GM12865 (cell line): ENCODE measurements at regions not wholly inside any gene's neighbourhood (a gene's known extent, or its start where the extent isn't known, plus 50 kb on each side); places are given as distances from the start of the nearest gene placed in this dataset.

Source experiments
- DNase-seq: peaks from one replicate; pipeline ENCODE4 v3.0.0; 2010; ENCODE audit warnings: low read depth
- H3K4me3 ChIP-seq: 2 replicates; pipeline ENCODE4 v1.5.1; 2011; ENCODE audit warnings: mild to moderate bottlenecking, low read depth, low read length, control low read depth
- CTCF ChIP-seq: IDR thresholded peaks from 2 replicates; pipeline ENCODE4 v1.5.1; 2011; ENCODE audit warnings: low read length, control low read depth, low read depth, inconsistent platforms; ENCODE audit not compliant: insufficient read depth; ENCODE audit errors: missing control alignments

DNA sequence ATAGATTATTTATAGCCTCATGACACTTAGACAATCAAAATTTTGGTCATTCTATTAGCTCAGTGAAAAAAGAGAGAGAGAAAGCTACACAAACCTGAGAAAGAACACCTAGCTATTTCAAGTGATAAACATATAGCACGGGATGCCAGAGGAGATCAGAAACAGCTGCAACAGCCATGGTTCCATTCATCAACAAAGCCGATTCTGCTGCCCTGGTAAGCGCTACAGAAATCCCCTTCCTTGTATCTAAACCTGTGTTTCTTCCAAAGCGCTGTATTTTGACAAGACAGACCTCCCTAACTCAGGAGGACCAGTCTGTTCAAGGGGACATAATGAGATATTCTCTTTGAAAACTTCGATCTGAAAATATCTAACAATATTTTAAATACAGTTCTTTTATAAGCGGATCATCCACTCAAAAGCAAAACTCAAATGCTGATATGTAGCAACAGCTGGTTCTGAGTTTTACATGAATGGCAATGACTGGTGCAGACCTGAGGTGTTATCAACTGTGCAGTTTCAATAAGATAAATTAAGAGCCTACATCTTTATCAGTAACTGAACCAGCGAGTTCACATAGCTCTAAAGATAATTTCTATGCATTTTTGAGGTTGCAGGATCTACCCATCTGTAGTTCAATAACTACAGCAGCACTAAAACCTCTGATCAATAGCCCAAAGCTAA, 447.8 kb downstream of the FRK start:
- TF ChIP-seq CTCF: no peak
- no peak overlapping the region for H3K4me3 ChIP-seq
- DNase-seq: no peak

DNA sequence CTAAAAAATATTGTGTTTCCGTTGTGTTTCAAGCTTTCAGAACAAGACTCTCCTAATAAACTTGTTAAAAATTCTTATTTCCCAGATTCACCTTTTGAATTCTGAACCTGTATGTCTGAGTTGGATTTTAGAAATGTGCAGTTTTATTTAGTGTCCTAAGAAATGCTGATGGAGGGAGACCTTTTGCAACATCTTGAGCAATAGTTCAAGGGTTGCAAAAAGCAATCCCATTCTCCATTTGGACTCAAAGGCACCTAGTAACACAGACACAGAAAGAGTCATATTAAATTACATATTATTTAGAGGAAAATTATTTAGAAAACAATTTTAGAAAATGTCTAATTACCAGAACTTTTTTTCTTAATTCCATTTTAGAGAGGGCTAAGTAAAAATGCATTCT, 448.5 kb downstream of the FRK start:
- no peak for DNase-seq
- TF ChIP-seq CTCF: no peak
- H3K4me3 ChIP-seq: no peak overlapping the region

GRCh38 chr6:115610696-115611095, 450.0 kb downstream of the FRK start:
- no peak for TF ChIP-seq CTCF
- DNase-seq: no peak
- H3K4me3 ChIP-seq: no peak overlapping the region

- DNase-seq: no peak
- no peak for TF ChIP-seq CTCF
These were observed 451.6 kb downstream of the FRK start for GRCh38 chr6:115609111-115609510.

DNA sequence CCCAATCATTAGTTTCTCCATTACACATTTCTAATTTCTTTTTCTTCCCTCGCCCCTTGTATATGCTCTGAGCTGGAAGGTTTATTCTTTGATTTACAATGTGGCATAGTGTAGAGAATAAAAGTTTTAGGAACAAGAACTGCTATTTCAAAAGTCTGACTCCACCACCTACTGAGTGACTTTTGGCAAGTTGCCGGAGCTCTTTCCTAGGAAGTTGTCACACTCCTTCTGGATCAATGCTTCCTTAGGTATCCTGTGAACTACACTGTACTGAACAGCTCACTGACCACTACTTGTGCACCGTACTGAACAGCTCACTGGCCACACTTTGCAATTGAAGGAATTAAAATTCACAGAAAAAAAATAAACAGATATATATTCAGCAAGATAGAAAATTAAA, 458.2 kb downstream of the FRK start:
- DNase-seq: no peak
- TF ChIP-seq CTCF: no peak

More at GRCh38 chr6:115609111-115609510, 451.6 kb downstream of the FRK start:
- no peak overlapping the region for H3K4me3 ChIP-seq

GRCh38 chr6:115601509-115601908, 459.2 kb downstream of the FRK start:
- TF ChIP-seq CTCF: no peak
- DNase-seq: no peak
- H3K4me3 ChIP-seq: no peak overlapping the region

More for the DNA sequence above, 458.2 kb downstream of the FRK start:
- no peak overlapping the region for H3K4me3 ChIP-seq

GRCh38 chr6:115601064-115601463, 459.6 kb downstream of the FRK start:
- TF ChIP-seq CTCF: no peak
- no peak overlapping the region for H3K4me3 ChIP-seq
- DNase-seq: no peak
